Muscle of leg (tissue), 3 donors: ENCODE measurements at regions not wholly inside any gene's neighbourhood (a gene's known extent, or its start where the extent isn't known, plus 50 kb on each side); places are given as distances from the start of the nearest gene placed in this dataset.

Experiments
- DNase-seq: peaks from one replicate; pipeline ENCODE4 v3.0.0; 2013
- H3K27ac ChIP-seq: one replicate; pipeline ENCODE4 v1.5.1; 2013; ENCODE audit warnings: mild to moderate bottlenecking, low read length, control low read depth
- H3K27me3 ChIP-seq: one replicate; pipeline ENCODE4 v1.6.1; 2013; ENCODE audit warnings: low read length; ENCODE audit not compliant: control insufficient read depth, insufficient read depth
- H3K36me3 ChIP-seq: one replicate; pipeline ENCODE4 v1.6.1; 2013; ENCODE audit warnings: low read length; ENCODE audit not compliant: control insufficient read depth, insufficient read depth
- H3K4me1 ChIP-seq: one replicate; pipeline ENCODE4 v1.6.1; 2013; ENCODE audit warnings: low read length; ENCODE audit not compliant: control insufficient read depth, insufficient read depth
- H3K4me3 ChIP-seq: one replicate; pipeline ENCODE4 v1.5.1; 2013; ENCODE audit warnings: low read length, control low read depth
- H3K9me3 ChIP-seq: replicated peaks from 2 replicates; pipeline ENCODE4 v1.6.1; 2013; ENCODE audit warnings: low read depth, low read length; ENCODE audit not compliant: control insufficient read depth
- WGBS: methylation state at CpG from one replicate; pipeline ENCODE4 v1.1.5; 2013; ENCODE audit warnings: missing lambda C conversion rate; ENCODE audit not compliant: insufficient coverage; 5-methylcytosine and 5-hydroxymethylcytosine counted together

GRCh38 chr19:20858218-20858617, 64.8 kb upstream of the ZNF85 start:
- H3K36me3 ChIP-seq = no peaks in the 10 kb centered on the region
- DNase-seq = no peak
- H3K4me3 ChIP-seq = no peak overlapping the region
- WGBS = 87% methylated on average over 3 of the region's 3 CpGs
- H3K9me3 ChIP-seq = peaks cover 22% of the 10 kb centered on the region
- no peaks in the 10 kb centered on the region for H3K27me3 ChIP-seq
- no peak overlapping the region for H3K27ac ChIP-seq
- no peaks in the 10 kb centered on the region for H3K4me1 ChIP-seq

GRCh38 chr19:20858861-20859260, 64.2 kb upstream of the ZNF85 start:
- WGBS = 84% methylated on average over 3 of the region's 4 CpGs
- Histone ChIP-seq H3K27ac (no peak overlapping the region), H3K27me3 (no peaks in the 10 kb centered on the region), H3K9me3 (peaks cover 25% of the 10 kb centered on the region), H3K4me3 (no peak overlapping the region), H3K36me3 (no peaks in the 10 kb centered on the region), H3K4me1 (no peaks in the 10 kb centered on the region)
- DNase-seq = no peak

- Histone ChIP-seq H3K27ac (no peak overlapping the region), H3K9me3 (peaks cover 32% of the 10 kb centered on the region), H3K27me3 (no peaks in the 10 kb centered on the region), H3K36me3 (no peaks in the 10 kb centered on the region), H3K4me3 (no peak overlapping the region), H3K4me1 (no peaks in the 10 kb centered on the region)
- WGBS = 94% methylated on average over 6 of the region's 7 CpGs
- DNase-seq = no peak
Measured at GRCh38 chr19:20860339-20860738, 62.7 kb upstream of the ZNF85 start.

- Histone ChIP-seq H3K36me3 (no peaks in the 10 kb centered on the region), H3K27me3 (no peaks in the 10 kb centered on the region), H3K27ac (no peak overlapping the region), H3K9me3 (peaks cover 49% of the 10 kb centered on the region), H3K4me1 (no peaks in the 10 kb centered on the region), H3K4me3 (no peak overlapping the region)
- 81% methylated on average over 6 of the region's 6 CpGs for WGBS
- peak; percentile 0 for DNase-seq
Measured at GRCh38 chr19:20863176-20863575, 59.9 kb upstream of the ZNF85 start.
